SK-N-SH (cell line): ENCODE measurements at regions not wholly inside any gene's neighbourhood (a gene's known extent, or its start where the extent isn't known, plus 50 kb on each side); places are given as distances from the start of the nearest gene placed in this dataset.

Source experiments
- CTCF ChIA-PET: fragments of 300-600, 350-600 bp; formaldehyde crosslinking; extraction: SDS; loops from one replicate; lab custom pipeline; 2021; lab: Yijun Ruan, JAX
- POLR2A ChIA-PET: fragments of 350-600 bp; sonication (Branson Sonifier 250); formaldehyde crosslinking; extraction: SDS; loops from one replicate; lab custom pipeline; 2020; ENCODE audit warnings: antibody characterized with exemption, inconsistent platforms; lab: Yijun Ruan, JAX
- DNase-seq: peaks from one replicate; pipeline ENCODE4 v3.0.0; 2012
- H2AFZ ChIP-seq: fragments of 200-600 bp; sonication (generic); 2 replicates; pipeline ENCODE4 v1.8.1; 2016; ENCODE audit warnings: antibody characterized with exemption, mild to moderate bottlenecking, low read depth
- H3F3A ChIP-seq: fragments of 200-600 bp; sonication (generic); replicated peaks from 2 replicates; pipeline ENCODE3; 2016; ENCODE audit warnings: antibody characterized with exemption, mild to moderate bottlenecking; ENCODE audit not compliant: insufficient read depth
- H3K27ac ChIP-seq, 2 experiments: fragments of 200-500 bp in 1 of 2; fragments of 200-600 bp in 1 of 2; sonication (Bioruptor generic) in 1 of 2; sonication (generic), shearing (Covaris generic) in 1 of 2; 2 replicates each; pipeline versions ENCODE4 v1.5.1 to v1.6.1; 2014 to 2016; ENCODE audit warnings: low read depth in 2 of 2, inconsistent platforms in 1 of 2, low read length in 1 of 2, mild to moderate bottlenecking in 1 of 2, mixed read lengths in 1 of 2
- H3K27me3 ChIP-seq: fragments of 200-600 bp; sonication (generic), shearing (Covaris generic); 2 replicates; pipeline ENCODE4 v1.6.1; 2016; ENCODE audit warnings: mixed run types; ENCODE audit not compliant: insufficient read depth
- H3K36me3 ChIP-seq, 2 experiments: fragments of 200-500 bp in 1 of 2; fragments of 200-600 bp in 1 of 2; sonication (Bioruptor generic) in 1 of 2; sonication (generic) in 1 of 2; replicated peaks in 1 of 2; 2 replicates each; pipeline versions ENCODE3 to v1.5.1; 2014 to 2016; ENCODE audit warnings: low read length in 1 of 2, mild to moderate bottlenecking in 1 of 2; ENCODE audit not compliant: insufficient read depth in 2 of 2, control insufficient read depth in 1 of 2
- H3K4me1 ChIP-seq, 2 experiments: fragments of 200-500 bp in 1 of 2; fragments of 200-600 bp in 1 of 2; sonication (Bioruptor generic) in 1 of 2; sonication (generic), shearing (Covaris generic) in 1 of 2; 2 replicates each; pipeline versions ENCODE4 v1.5.1 to v1.6.1; 2014 to 2016; ENCODE audit warnings: low read depth in 1 of 2, low read length in 1 of 2, mixed run types in 1 of 2; ENCODE audit not compliant: insufficient read depth in 2 of 2, control insufficient read depth in 1 of 2
- H3K4me2 ChIP-seq: fragments of 200-600 bp; sonication (generic), shearing (Covaris generic); 2 replicates; pipeline ENCODE4 v1.6.1; 2017; ENCODE audit warnings: mixed run types
- H3K4me3 ChIP-seq, 2 experiments: fragments of 200-500 bp in 1 of 2; fragments of 200-600 bp in 1 of 2; sonication (Bioruptor generic) in 1 of 2; sonication (generic), shearing (Covaris generic) in 1 of 2; 2 replicates each; pipeline versions ENCODE4 v1.5.1 to v1.8.1; 2014 to 2016; ENCODE audit warnings: low read depth in 2 of 2, inconsistent platforms in 1 of 2, low read length in 1 of 2, mild to moderate bottlenecking in 1 of 2, mixed read lengths in 1 of 2, moderate library complexity in 1 of 2
- H3K79me2 ChIP-seq: fragments of 200-600 bp; sonication (generic); 2 replicates; pipeline ENCODE4 v1.8.1; 2017; ENCODE audit warnings: mild to moderate bottlenecking; ENCODE audit not compliant: insufficient read depth
- H3K9ac ChIP-seq: fragments of 200-600 bp; sonication (generic); 2 replicates; pipeline ENCODE4 v1.6.1; 2017; ENCODE audit warnings: mixed run types
- H3K9me2 ChIP-seq: fragments of 200-600 bp; sonication (generic); 2 replicates; pipeline ENCODE4 v1.6.1; 2017; ENCODE audit warnings: mixed run types
- H3K9me3 ChIP-seq: fragments of 200-600 bp; sonication (generic); 2 replicates; pipeline ENCODE4 v1.6.1; 2017; ENCODE audit warnings: mixed run types, mild to moderate bottlenecking, moderate library complexity
- H4K20me1 ChIP-seq: fragments of 200-600 bp; sonication (generic); 2 replicates; pipeline ENCODE4 v1.6.1; 2017; ENCODE audit warnings: mild to moderate bottlenecking, mixed run types; ENCODE audit not compliant: insufficient read depth
- CHD2 ChIP-seq: fragments of 150-350 bp; IDR thresholded peaks from 2 replicates; pipeline ENCODE4 v1.6.1; 2018; ENCODE audit warnings: low read length; ENCODE audit not compliant: partially characterized antibody
- ELF1 ChIP-seq: IDR thresholded peaks from 2 replicates; pipeline ENCODE4 v1.4.0; 2012
- EP300 ChIP-seq, 2 experiments: IDR thresholded peaks; 2 replicates each; pipeline versions ENCODE4 v1.4.0 to v1.6.1; 2012; ENCODE audit warnings: borderline replicate concordance in 1 of 2, low read depth in 1 of 2, low read length in 1 of 2
- FOSL2 ChIP-seq: IDR thresholded peaks from 2 replicates; pipeline ENCODE4 v1.4.0; 2012; ENCODE audit warnings: low read depth, mild to moderate bottlenecking, moderate library complexity, borderline replicate concordance
- FOXM1 ChIP-seq: IDR thresholded peaks from 2 replicates; pipeline ENCODE4 v1.4.0; 2012; ENCODE audit warnings: low read depth, mild to moderate bottlenecking
- GABPA ChIP-seq: IDR thresholded peaks from 2 replicates; pipeline ENCODE4 v1.4.0; 2012; ENCODE audit warnings: low read depth, mild to moderate bottlenecking
- GATA2 ChIP-seq: sonication (generic); formaldehyde crosslinking; IDR thresholded peaks from 2 replicates; pipeline ENCODE4 v1.5.0; 2020; ENCODE audit warnings: mild to moderate bottlenecking, missing genetic modification reagents
- MAX ChIP-seq: IDR thresholded peaks from 2 replicates; pipeline ENCODE4 v1.4.0; 2012; ENCODE audit warnings: low read depth
- MXI1 ChIP-seq: IDR thresholded peaks from 2 replicates; pipeline ENCODE4 v1.6.1; 2012; ENCODE audit warnings: mild to moderate bottlenecking, low read depth, low read length, improper control_type of control experiment
- POLR2AphosphoS5 ChIP-seq: IDR thresholded peaks from 2 replicates; pipeline ENCODE4 v1.6.1; 2012; ENCODE audit warnings: low read depth, low read length
- REST ChIP-seq: IDR thresholded peaks from 2 replicates; pipeline ENCODE4 v1.6.1; 2012; ENCODE audit warnings: mild to moderate bottlenecking, low read depth, low read length, moderate library complexity
- RFX5 ChIP-seq: IDR thresholded peaks from 2 replicates; pipeline ENCODE4 v1.6.1; 2012; ENCODE audit warnings: mild to moderate bottlenecking, improper control_type of control experiment, low read length
- RXRA ChIP-seq: IDR thresholded peaks from 2 replicates; pipeline ENCODE4 v1.4.0; 2012; ENCODE audit warnings: low read depth, mild to moderate bottlenecking, borderline replicate concordance
- TEAD4 ChIP-seq: IDR thresholded peaks from 2 replicates; pipeline ENCODE4 v1.4.0; 2012; ENCODE audit warnings: mild to moderate bottlenecking, borderline replicate concordance; ENCODE audit not compliant: insufficient read depth
- USF1 ChIP-seq: IDR thresholded peaks from 2 replicates; pipeline ENCODE4 v1.4.0; 2012; ENCODE audit warnings: low read depth, borderline replicate concordance
- YY1 ChIP-seq: IDR thresholded peaks from 2 replicates; pipeline ENCODE4 v1.4.0; 2012; ENCODE audit warnings: low read depth, mild to moderate bottlenecking
- WGBS: methylation state at CpG from one replicate; pipeline ENCODE4 v1.1.6; 2017; ENCODE audit warnings: low lambda C conversion rate; 5-methylcytosine and 5-hydroxymethylcytosine counted together

GRCh38 chr7:25448301-25448700 lies 220.0 kb upstream of the NPVF start:
- Histone ChIP-seq H3K9me2 (peaks cover 5% of the 10 kb centered on the region; the same call in 1 of the 2 replicates), H3K27ac (no peak overlapping the region), H2AFZ (no peak overlapping the region), H3K27me3 (no peaks in the 10 kb centered on the region), H4K20me1 (no peaks in the 10 kb centered on the region), H3K9me3 (no peaks in the 10 kb centered on the region; the same call in 1 of the 2 replicates), H3K4me2 (no peak overlapping the region), H3K9ac (no peak overlapping the region), H3K79me2 (no peaks in the 10 kb centered on the region), H3K36me3 (no peaks in the 10 kb centered on the region), H3K4me3 (no peak overlapping the region), H3F3A (no peaks in the 10 kb centered on the region), H3K4me1 (no peaks in the 10 kb centered on the region)
- no peak for TF ChIP-seq FOXM1
- TF ChIP-seq EP300 (IDR thresholded peaks at IDR 0.05; ENCODE audit: borderline replicate concordance in 1 of 2, low read depth in 1 of 2, low read length in 1 of 2), result no peak
- TF ChIP-seq MXI1, result no peak
- no peak for TF ChIP-seq GABPA
- TF ChIP-seq REST, result no peak
- no peak for TF ChIP-seq USF1
- TF ChIP-seq MAX, result no peak
- no peak for TF ChIP-seq CHD2
- no peak for TF ChIP-seq RXRA
- TF ChIP-seq POLR2AphosphoS5, result no peak
- TF ChIP-seq TEAD4, result no peak
- no peak for TF ChIP-seq ELF1
- TF ChIP-seq YY1, result no peak
- TF ChIP-seq GATA2 (CRISPR knock-in tag), result no peak
- no peak for TF ChIP-seq RFX5
- no peak for TF ChIP-seq FOSL2
- DNase-seq, result no peak
- WGBS, result 31% methylated on average over 2 of the region's 2 CpGs
- ChIA-PET CTCF (interaction anchor here (0.6 to 0.8 kb wide), 2 partner anchors 31 to 117 kb away, joined by 3 to 5 read pairs; no protein-coding TSS in a partner anchor), POLR2A (no interaction called here)
